Panc1 (cell line): ENCODE measurements at regions not wholly inside any gene's neighbourhood (a gene's known extent, or its start where the extent isn't known, plus 50 kb on each side); places are given as distances from the start of the nearest gene placed in this dataset.
"Not testable (repeated sequence)": the region's sequence is repeated elsewhere in the genome, so short reads cannot be mapped to it uniquely, and the experiment has no call there.

Experiments
- ATAC-seq: fragments of 200-7000 bp; cut with Tn5 transposase; 2 replicates; pipeline ENCODE4 v1.9.1; 2020; ENCODE audit warnings: mild to moderate bottlenecking, moderate library complexity
- BruUV-seq: library from RNA; stranded (reverse); fragments of 400-500 nt; replicated peaks from 2 replicates; lab custom pipeline; 2021; lab: Mats Ljungman, UMichigan
- CTCF ChIA-PET: fragments of 300-600 bp; sonication (Branson Sonifier 250); formaldehyde crosslinking; loops from one replicate; lab custom pipeline; 2022; ENCODE audit warnings: antibody characterized with exemption; lab: Charles Lee
- POLR2A ChIA-PET: fragments of 300-600 bp; sonication (Branson Sonifier 250); formaldehyde crosslinking; loops from one replicate; lab custom pipeline; 2022; ENCODE audit warnings: antibody characterized with exemption; lab: Charles Lee
- DNase-seq: peaks from one replicate; pipeline ENCODE4 v3.0.0-alpha.2; 2010; ENCODE audit warnings: low read depth, low spot score
- H3K27ac ChIP-seq: 2 replicates; pipeline ENCODE4 v1.5.1; 2011; ENCODE audit warnings: mild to moderate bottlenecking, low read length, inconsistent platforms
- H3K27me3 ChIP-seq: fragments of 200-500 bp; sonication (Bioruptor generic); 2 replicates; pipeline ENCODE4 v1.6.0; 2014; ENCODE audit warnings: low read length, inconsistent platforms; ENCODE audit not compliant: control insufficient read depth, insufficient read depth
- H3K36me3 ChIP-seq: fragments of 200-500 bp; sonication (Bioruptor generic); 2 replicates; pipeline ENCODE4 v1.5.1; 2014; ENCODE audit warnings: inconsistent platforms, mild to moderate bottlenecking, low read length, moderate library complexity; ENCODE audit not compliant: control insufficient read depth, insufficient read depth
- H3K4me1 ChIP-seq: 2 replicates; pipeline ENCODE4 v1.5.1; 2011; ENCODE audit warnings: inconsistent platforms, mild to moderate bottlenecking, low read length, moderate library complexity; ENCODE audit not compliant: control insufficient read depth, insufficient read depth
- H3K4me3 ChIP-seq, 2 experiments: 2 replicates each; pipeline ENCODE4 v1.5.1; 2011 to 2012; ENCODE audit warnings: low read depth in 2 of 2, low read length in 2 of 2, mild to moderate bottlenecking in 2 of 2, inconsistent platforms in 1 of 2, moderate library complexity in 1 of 2
- H3K9me3 ChIP-seq: fragments of 200-500 bp; sonication (Bioruptor generic); 2 replicates; pipeline ENCODE4 v1.5.1; 2014; ENCODE audit warnings: low read depth, mild to moderate bottlenecking, inconsistent platforms, low read length, moderate library complexity; ENCODE audit not compliant: control insufficient read depth, insufficient read depth
- CTCF ChIP-seq: fragments of 450-650 bp; IDR thresholded peaks from 2 replicates; pipeline ENCODE4 v1.5.1; 2017; ENCODE audit warnings: mild to moderate bottlenecking
- POLR2AphosphoS5 ChIP-seq: IDR thresholded peaks from 2 replicates; pipeline ENCODE4 v1.6.1; 2012; ENCODE audit warnings: mild to moderate bottlenecking, low read depth, low read length, moderate library complexity
- REST ChIP-seq, 2 experiments: IDR thresholded peaks; 2 replicates each; pipeline ENCODE4 v1.6.1; 2011 to 2012; ENCODE audit warnings: low read depth in 2 of 2, control low read depth in 1 of 2, low read length in 1 of 2, mild to moderate bottlenecking in 1 of 2, moderate library complexity in 1 of 2; ENCODE audit not compliant: insufficient read depth in 1 of 2
- SIN3A ChIP-seq: IDR thresholded peaks from 2 replicates; pipeline ENCODE4 v1.6.1; 2012; ENCODE audit warnings: low read depth, mild to moderate bottlenecking, low read length, moderate library complexity, borderline replicate concordance; ENCODE audit not compliant: insufficient read depth
- TCF7L2 ChIP-seq: IDR thresholded peaks from 2 replicates; pipeline ENCODE4 v1.6.1; 2011; ENCODE audit warnings: mild to moderate bottlenecking, low read depth, low read length, inconsistent platforms
- in situ Hi-C: cut with HindIII; loops from 2 replicates; pipeline ENCODE4 v1.10.0; 2016; ENCODE audit warnings: low sequenced_read_pairs, low pct_unique_long_range_greater_than_20kb
- intact Hi-C: fragments of 100-400 bp; cut with micrococcal nuclease; formaldehyde crosslinking; loops from one replicate; pipeline ENCODE4 v1.10.0; 2022; ENCODE audit not compliant: unreplicated experiment

DNA sequence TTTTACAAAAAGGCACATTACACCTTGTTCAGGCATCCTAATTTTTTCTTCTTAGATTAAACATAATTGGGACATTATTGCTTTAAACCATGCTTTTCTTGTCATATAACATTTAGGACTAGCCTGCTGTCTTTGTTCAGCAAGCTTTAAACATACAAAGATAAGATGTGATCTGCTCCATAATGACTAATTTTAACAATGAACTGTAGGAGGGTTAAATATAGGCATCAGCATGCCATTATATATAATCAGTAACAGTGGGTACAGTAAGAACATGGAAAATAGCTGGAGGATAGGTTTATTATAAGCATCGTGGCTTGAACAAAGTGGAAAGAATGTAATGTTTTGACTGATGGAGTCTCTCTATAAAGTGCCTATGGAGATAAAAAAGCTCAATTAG, 661.7 kb downstream of the SLITRK6 start:
- POLR2A ChIA-PET = no interaction called here
- in situ Hi-C loops = no loop called here
- DNase-seq = no peak
- no peak for TF ChIP-seq SIN3A
- TF ChIP-seq TCF7L2 = no peak
- TF ChIP-seq POLR2AphosphoS5 = no peak
- Histone ChIP-seq H3K4me3 (no peak overlapping the region), H3K27ac (no peak overlapping the region), H3K4me1 (no peaks in the 10 kb centered on the region), H3K27me3 (no peaks in the 10 kb centered on the region), H3K9me3 (no peaks in the 10 kb centered on the region), H3K36me3 (no peaks in the 10 kb centered on the region)
- intact Hi-C loops = no loop called here
- CTCF ChIA-PET = no interaction called here
- no peak for ATAC-seq
- no TSS peak for BruUV-seq

GRCh38 chr13:85132986-85133385, 666.2 kb downstream of the SLITRK6 start:
- TF ChIP-seq CTCF (no peak), SIN3A (no peak), REST (IDR thresholded peaks at IDR 0.05; ENCODE audit: insufficient read depth in 1 of 2, low read depth in 2 of 2, low read length in 1 of 2) (no peak), POLR2AphosphoS5 (no peak), TCF7L2 (no peak)
- in situ Hi-C loops (no loop called here), intact Hi-C loops (no loop called here)
- Histone ChIP-seq H3K27me3 (no peaks in the 10 kb centered on the region), H3K4me3 (no peak overlapping the region), H3K9me3 (no peaks in the 10 kb centered on the region), H3K27ac (no peak overlapping the region), H3K36me3 (no peaks in the 10 kb centered on the region), H3K4me1 (no peaks in the 10 kb centered on the region)
- ChIA-PET CTCF (no interaction called here), POLR2A (no interaction called here)
- no TSS peak for BruUV-seq
- no peak for DNase-seq
- no peak for ATAC-seq

- H3K9me3 ChIP-seq, in situ Hi-C loops, BruUV-seq, CTCF ChIA-PET, H3K4me3 ChIP-seq, POLR2A ChIA-PET, H3K27me3 ChIP-seq, H3K36me3 ChIP-seq, ATAC-seq, DNase-seq, H3K27ac ChIP-seq, H3K4me1 ChIP-seq, intact Hi-C loops: not testable (repeated sequence)
Observed at GRCh38 chr13:85123501-85123900, 675.7 kb downstream of the SLITRK6 start.
